GM12874 (cell line): ENCODE measurements at regions not wholly inside any gene's neighbourhood (a gene's known extent, or its start where the extent isn't known, plus 50 kb on each side); places are given as distances from the start of the nearest gene placed in this dataset.

Experiments
- CTCF ChIP-seq: IDR thresholded peaks from 2 replicates; pipeline ENCODE4 v1.5.1; 2011; ENCODE audit warnings: low read depth, mild to moderate bottlenecking, control low read depth, low read length, moderate library complexity; ENCODE audit not compliant: insufficient read depth

- TF ChIP-seq CTCF: no peak
These were observed 113.4 kb upstream of the GPR141 start for GRCh38 chr7:37570145-37570544.

- no peak for TF ChIP-seq CTCF
These were observed 111.8 kb upstream of the GPR141 start for GRCh38 chr7:37571806-37572205.

GRCh38 chr7:37577412-37577811 is 106.2 kb upstream of the GPR141 start:
- TF ChIP-seq CTCF: no peak

- no peak for TF ChIP-seq CTCF
These were observed 105.7 kb upstream of the GPR141 start for GRCh38 chr7:37577901-37578300.

- TF ChIP-seq CTCF: no peak
These were observed 105.2 kb upstream of the GPR141 start for GRCh38 chr7:37578350-37578749.

GRCh38 chr7:37580376-37580775 is 103.2 kb upstream of the GPR141 start:
- TF ChIP-seq CTCF: no peak

GRCh38 chr7:37590824-37591223 is 92.7 kb upstream of the GPR141 start:
- no peak for TF ChIP-seq CTCF

GRCh38 chr7:37592366-37592765 is 91.2 kb upstream of the GPR141 start:
- TF ChIP-seq CTCF: no peak
